HUES6 (cell line): ENCODE measurements at regions not wholly inside any gene's neighbourhood (a gene's known extent, or its start where the extent isn't known, plus 50 kb on each side); places are given as distances from the start of the nearest gene placed in this dataset.

Experiments
- H3K27ac ChIP-seq: 2 replicates; pipeline ENCODE4 v1.7.0; 2013; ENCODE audit warnings: low read depth, mild to moderate bottlenecking, low read length, inconsistent platforms
- H3K27me3 ChIP-seq: 2 replicates; pipeline ENCODE4 v1.6.1; 2013; ENCODE audit warnings: low read length; ENCODE audit not compliant: control insufficient read depth, insufficient read depth
- H3K36me3 ChIP-seq: 2 replicates; pipeline ENCODE4 v1.6.1; 2013; ENCODE audit warnings: low read length; ENCODE audit not compliant: control insufficient read depth, insufficient read depth
- H3K4me1 ChIP-seq: 2 replicates; pipeline ENCODE4 v1.6.1; 2013; ENCODE audit warnings: low read length; ENCODE audit not compliant: control insufficient read depth, insufficient read depth
- H3K4me3 ChIP-seq: 2 replicates; pipeline ENCODE4 v1.5.1; 2013; ENCODE audit warnings: low read depth, low read length
- H3K9ac ChIP-seq: one replicate; pipeline ENCODE4 v1.6.1; 2013; ENCODE audit warnings: mild to moderate bottlenecking, low read length
- H3K9me3 ChIP-seq: 2 replicates; pipeline ENCODE4 v1.6.1; 2013; ENCODE audit warnings: low read depth, low read length; ENCODE audit not compliant: control insufficient read depth, insufficient read depth

DNA sequence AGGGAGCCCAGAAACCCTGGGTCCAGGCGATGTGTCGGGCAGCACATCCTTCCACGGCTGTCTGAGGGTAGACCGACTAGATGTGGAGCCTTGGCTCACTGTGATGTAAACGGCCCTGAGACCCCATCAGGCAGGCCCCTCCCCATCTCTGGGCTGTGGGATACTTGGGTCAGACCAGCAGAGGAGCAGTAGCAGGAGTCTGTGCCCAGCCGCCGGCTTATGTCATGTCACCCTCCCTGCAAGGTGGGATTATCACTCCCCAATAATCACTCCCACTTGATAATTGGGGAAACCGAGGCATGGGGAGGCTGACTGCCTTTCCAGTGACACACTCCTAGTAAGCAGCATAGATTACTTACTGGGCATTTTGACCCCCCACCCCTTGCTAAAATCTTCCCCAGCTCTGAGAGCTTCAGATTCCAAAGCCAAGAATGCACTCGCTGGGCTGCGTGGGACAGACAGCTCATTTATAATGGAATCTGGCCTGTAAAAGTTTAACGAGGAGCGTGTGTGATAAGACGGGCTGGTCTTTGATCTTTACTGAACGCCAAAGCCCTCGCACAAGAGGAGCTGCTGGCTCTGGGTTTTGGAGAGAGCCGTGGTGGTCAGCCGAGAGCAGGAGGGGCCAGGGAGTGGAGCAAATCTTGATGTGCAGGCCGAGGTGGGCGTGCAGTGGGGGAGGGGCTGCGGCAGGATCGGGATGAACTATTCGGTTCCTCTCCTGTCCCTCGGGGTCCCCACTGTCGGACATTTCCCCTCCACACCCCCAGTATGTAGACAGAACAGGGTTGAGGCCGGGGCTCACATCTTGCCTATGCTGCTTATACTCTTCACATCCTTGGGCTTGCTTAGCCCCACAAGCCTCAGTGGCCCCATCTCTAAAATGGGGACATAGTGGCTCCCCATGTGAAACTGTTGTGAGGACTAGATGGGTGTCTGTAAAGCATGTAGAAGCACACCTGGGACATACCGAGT, 200.0 kb downstream of the GLI2 start:
- H3K9me3 ChIP-seq, result peaks cover 8% of the 10 kb centered on the region
- no peak overlapping the region; the same call in 1 of the 2 replicates for H3K27ac ChIP-seq
- H3K36me3 ChIP-seq, result no peaks in the 10 kb centered on the region; the same call in 1 of the 2 replicates
- H3K9ac ChIP-seq, result peak overlapping the region; percentile 37
- H3K4me1 ChIP-seq, result peaks cover 25% of the 10 kb centered on the region
- H3K4me3 ChIP-seq, result no peak overlapping the region
- H3K27me3 ChIP-seq, result no peaks in the 10 kb centered on the region

DNA sequence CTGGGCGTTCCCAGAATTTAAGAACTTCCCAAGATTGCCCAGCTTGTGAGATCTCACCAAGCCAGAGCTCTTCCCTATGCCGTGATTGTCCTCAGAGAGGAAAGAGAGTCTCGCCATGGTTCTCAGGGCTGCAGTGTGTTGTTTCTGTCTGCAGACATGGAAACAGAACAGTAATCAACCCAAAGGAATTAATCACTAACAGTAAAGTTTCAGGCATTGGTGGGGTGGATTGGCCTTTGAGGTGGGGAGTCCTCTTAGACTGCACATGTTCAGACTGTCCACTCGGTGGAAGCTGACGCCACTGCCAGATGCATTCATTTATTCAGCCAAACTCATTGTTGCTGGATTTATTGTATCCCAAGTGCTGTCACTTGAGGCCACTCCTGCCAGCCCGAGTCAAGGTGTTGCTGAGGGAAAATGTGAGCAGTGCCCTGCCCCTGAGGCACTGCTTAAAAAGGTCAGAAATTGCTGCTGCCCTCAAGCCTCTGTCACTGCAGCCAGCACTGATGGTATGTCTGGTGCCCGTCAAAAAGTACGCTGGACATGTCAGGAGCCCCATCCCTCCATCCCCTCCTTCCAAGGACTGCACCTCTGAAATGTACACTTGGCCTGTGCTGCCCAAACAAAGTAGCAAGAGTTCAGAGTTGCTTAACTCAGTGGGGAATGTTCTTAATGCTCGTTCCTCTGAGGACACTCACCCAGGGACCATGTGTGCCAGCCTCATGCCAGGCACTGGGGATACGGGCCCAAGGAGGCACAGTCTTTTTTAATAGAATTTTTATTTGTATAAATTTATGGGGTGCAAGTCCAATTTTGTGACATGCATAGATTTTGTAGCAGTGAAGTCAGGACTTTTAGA, 201.0 kb downstream of the GLI2 start:
- no peak overlapping the region for H3K27ac ChIP-seq
- peak overlapping the region; percentile 3 for H3K9ac ChIP-seq

DNA sequence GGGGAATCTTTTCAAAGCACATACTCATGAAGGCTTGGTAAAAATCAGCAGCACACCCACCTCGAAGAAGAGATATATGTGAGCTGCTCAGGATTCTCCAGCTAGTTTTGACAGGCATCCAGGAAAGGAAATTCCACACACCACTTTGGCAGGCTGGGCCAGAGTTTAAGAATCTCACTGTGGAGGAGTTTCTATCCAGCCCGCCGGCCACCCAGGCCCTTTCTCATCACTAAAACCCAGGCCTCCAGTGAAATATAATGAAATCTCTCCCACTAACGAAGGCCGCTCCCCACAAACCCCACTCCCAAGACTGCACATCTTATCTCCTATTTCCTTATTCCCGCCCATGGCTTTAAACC, 202.0 kb downstream of the GLI2 start:
- Histone ChIP-seq H3K4me1 (peaks cover 25% of the 10 kb centered on the region), H3K36me3 (peaks cover under 1% of the 10 kb centered on the region; the same call in 1 of the 2 replicates), H3K9me3 (no peaks in the 10 kb centered on the region), H3K4me3 (no peak overlapping the region), H3K27ac (no peak overlapping the region; the same call in 1 of the 2 replicates), H3K27me3 (no peaks in the 10 kb centered on the region), H3K9ac (peak overlapping the region; percentile 3)

More for the DNA sequence above, 201.0 kb downstream of the GLI2 start:
- Histone ChIP-seq H3K4me3 (no peak overlapping the region), H3K36me3 (no peaks in the 10 kb centered on the region), H3K4me1 (peaks cover 25% of the 10 kb centered on the region), H3K27me3 (no peaks in the 10 kb centered on the region), H3K9me3 (no peaks in the 10 kb centered on the region)

DNA sequence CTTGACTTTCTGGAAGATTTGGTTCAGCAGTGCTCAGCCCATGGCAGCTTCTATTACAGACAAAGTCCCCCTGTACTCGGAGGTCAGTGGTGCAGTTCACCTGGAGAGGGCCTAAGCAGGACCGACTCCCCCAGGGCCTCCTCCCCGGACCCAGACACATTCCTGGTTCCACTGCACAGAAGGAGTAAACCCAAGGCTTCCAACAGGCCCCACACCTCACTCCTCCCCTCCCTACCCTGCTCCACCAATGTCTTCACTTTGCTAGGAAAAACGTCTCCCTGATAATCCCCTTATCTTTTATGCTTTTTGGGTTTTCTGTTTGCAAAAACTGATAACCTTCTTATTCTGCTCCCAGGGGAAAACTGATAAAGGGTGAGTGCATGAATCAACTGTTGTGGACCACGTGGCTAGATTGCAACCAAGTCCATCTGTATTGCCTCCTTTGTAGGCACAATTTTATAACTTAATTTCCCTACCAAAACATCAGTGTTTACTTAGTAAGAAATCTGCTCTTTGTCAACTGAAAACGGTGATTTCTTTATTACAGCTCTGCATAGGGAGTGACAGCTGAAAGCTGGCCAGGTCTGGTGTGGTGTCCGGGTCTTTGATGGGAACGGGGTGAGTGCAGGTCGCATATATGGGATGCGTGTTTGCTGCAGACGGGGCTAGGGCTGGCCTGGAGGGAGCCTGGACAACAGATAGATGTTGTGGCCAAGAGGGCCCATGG, 202.5 kb downstream of the GLI2 start:
- peaks cover 25% of the 10 kb centered on the region for H3K4me1 ChIP-seq

DNA sequence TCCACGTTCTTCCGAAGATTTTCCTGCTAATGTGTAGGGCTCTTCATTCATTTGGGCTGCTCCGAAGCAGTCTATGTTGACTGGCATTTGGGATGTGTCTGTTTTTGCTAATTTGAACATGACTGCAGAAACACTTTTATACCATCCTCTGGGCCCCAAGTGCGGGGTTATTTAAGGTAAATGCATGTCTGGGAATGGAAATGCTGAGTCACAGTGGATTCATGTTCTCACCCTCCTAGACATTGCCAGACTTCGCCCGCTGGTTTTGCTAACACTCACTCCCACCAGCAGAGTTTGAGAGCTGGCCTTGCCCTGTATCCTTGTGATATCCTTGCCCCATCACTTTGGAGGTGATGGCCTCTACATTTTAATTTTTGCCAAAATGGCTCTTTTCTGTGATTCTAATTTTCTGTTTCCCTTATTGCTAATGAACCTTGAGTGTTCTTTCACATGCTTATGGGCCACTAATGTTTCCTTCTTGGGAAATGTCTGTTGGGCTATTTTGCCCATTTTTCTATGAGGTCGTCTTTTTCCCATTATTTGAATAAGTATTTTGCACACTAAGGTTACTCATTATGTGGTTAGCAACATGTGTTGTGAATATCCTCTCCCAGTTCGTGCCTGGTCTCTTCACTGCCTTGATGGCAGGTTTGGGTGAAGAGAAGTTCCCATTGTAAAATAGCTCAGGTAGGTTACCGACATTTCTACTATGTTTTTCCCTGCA, 204.1 kb downstream of the GLI2 start:
- H3K27me3 ChIP-seq, result no peaks in the 10 kb centered on the region
- no peak overlapping the region for H3K9ac ChIP-seq
- no peaks in the 10 kb centered on the region for H3K9me3 ChIP-seq
- H3K4me3 ChIP-seq, result no peak overlapping the region
- H3K4me1 ChIP-seq, result peaks cover 12% of the 10 kb centered on the region; the same call in 1 of the 2 replicates
- peaks cover 3% of the 10 kb centered on the region; the same call in 1 of the 2 replicates for H3K36me3 ChIP-seq
- no peak overlapping the region for H3K27ac ChIP-seq

More for the DNA sequence above, 202.5 kb downstream of the GLI2 start:
- H3K27ac ChIP-seq, result no peak overlapping the region; the same call in 1 of the 2 replicates
- no peaks in the 10 kb centered on the region for H3K27me3 ChIP-seq
- peak overlapping the region; percentile 3 for H3K9ac ChIP-seq
- H3K9me3 ChIP-seq, result no peaks in the 10 kb centered on the region
- H3K4me3 ChIP-seq, result no peak overlapping the region
- peaks cover 3% of the 10 kb centered on the region; the same call in 1 of the 2 replicates for H3K36me3 ChIP-seq

DNA sequence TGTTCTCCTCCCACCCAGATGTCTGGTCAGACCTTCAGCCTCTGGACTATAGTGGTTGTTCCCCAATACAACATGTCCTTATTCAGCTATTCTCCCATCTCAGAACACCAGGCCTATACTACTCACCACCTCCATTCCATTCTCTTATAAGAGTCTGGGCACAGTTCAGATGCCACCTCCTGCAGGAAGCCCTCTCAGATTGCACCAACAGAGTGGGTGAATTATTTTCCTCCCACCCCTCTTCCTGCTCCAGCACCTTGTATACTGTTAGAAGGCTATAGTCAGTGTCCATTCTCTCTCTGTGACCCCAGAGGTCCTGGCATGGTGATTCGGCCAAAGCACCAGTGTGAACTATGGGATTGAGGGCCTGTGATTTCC, 204.6 kb downstream of the GLI2 start:
- no peaks in the 10 kb centered on the region for H3K27me3 ChIP-seq
- H3K27ac ChIP-seq, result no peak overlapping the region
- H3K9me3 ChIP-seq, result no peaks in the 10 kb centered on the region
- no peak overlapping the region for H3K4me3 ChIP-seq
- H3K4me1 ChIP-seq, result peaks cover 7% of the 10 kb centered on the region; the same call in 1 of the 2 replicates
- peaks cover 3% of the 10 kb centered on the region; the same call in 1 of the 2 replicates for H3K36me3 ChIP-seq
- no peak overlapping the region for H3K9ac ChIP-seq

DNA sequence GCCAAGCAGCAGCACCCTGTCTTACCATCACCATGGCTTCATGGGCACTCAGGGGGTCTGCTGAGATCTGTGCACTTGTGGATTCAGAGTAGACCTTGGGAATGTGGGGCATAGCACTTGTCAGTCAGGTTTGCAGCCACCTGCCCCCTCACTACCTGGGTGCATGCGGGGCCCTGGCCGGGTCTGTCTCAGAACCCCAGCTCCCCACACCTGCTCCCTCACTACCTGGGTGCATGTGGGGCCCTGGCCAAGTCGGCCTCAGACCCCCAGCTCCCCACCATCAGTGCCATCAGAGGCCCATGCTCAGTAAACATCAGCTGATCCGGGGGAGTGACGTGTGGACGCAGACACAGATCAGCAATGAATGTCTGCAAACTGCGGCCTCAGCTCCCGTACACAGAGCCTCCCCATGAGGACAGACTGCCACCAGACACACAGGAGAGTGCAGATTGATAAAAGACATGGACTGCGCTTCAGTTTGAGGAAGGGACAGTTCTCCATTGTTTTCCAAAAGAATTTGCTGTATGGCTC, 205.1 kb downstream of the GLI2 start:
- Histone ChIP-seq H3K9ac (no peak overlapping the region), H3K36me3 (peaks cover 3% of the 10 kb centered on the region; the same call in 1 of the 2 replicates), H3K27ac (no peak overlapping the region), H3K4me1 (peaks cover 5% of the 10 kb centered on the region; the same call in 1 of the 2 replicates), H3K9me3 (no peaks in the 10 kb centered on the region), H3K27me3 (no peaks in the 10 kb centered on the region), H3K4me3 (no peak overlapping the region)

DNA sequence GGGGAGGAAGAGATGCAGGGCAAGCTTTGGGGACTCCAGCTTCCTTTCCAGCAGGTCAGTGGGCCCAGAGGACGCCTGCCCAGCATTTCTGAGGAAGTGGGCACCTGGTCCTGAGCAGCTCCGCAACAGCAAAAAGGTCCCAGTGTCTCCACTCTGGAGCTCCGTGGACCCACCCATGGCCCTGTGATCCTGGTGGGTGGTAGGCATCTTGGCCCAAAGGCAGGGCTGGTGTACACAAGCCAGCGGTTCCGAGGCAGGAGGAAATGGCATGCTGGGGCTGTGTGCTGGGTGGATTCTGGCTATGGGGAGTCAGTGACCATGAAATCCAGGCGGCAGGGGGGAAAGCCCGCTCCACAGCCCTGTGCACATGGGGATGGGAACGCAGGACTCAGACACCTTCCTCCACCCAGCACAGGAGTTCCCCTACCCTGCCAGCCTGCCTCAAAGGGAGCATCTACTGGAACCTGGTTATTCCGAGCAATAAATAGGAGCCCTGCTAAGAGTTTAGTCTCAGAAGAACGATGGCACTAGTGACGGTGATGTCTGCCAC, 206.0 kb downstream of the GLI2 start:
- H3K9me3 ChIP-seq, result no peaks in the 10 kb centered on the region
- H3K36me3 ChIP-seq, result peaks cover 3% of the 10 kb centered on the region; the same call in 1 of the 2 replicates
- no peak overlapping the region for H3K27ac ChIP-seq
- H3K27me3 ChIP-seq, result no peaks in the 10 kb centered on the region
- H3K9ac ChIP-seq, result no peak overlapping the region
- H3K4me1 ChIP-seq, result peaks cover 5% of the 10 kb centered on the region; the same call in 1 of the 2 replicates
- H3K4me3 ChIP-seq, result no peak overlapping the region

DNA sequence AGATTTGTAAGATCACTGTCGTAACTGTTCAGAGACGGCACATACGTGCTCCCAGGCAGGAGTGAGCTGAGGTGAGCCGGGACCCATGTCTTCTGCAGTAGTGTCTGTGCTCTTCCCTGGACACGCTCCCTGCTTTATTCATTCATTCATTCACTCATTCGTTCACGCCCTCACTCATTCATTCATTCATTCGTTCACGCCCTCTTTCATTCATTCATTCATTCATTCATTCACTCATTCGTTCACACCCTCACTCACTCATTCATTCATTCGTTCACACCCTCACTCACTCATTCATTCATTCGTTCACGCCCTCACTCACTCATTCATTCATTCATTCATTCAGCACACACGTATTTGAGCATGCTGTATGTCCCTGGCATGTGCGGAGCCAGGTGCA, 207.0 kb downstream of the GLI2 start:
- Histone ChIP-seq H3K9ac (no peak overlapping the region), H3K27ac (no peak overlapping the region), H3K9me3 (no peaks in the 10 kb centered on the region), H3K4me1 (peaks cover 5% of the 10 kb centered on the region; the same call in 1 of the 2 replicates), H3K4me3 (no peak overlapping the region), H3K27me3 (no peaks in the 10 kb centered on the region), H3K36me3 (peaks cover 3% of the 10 kb centered on the region; the same call in 1 of the 2 replicates)
